IMR-90 (cell line): ENCODE measurements at regions not wholly inside any gene's neighbourhood (a gene's known extent, or its start where the extent isn't known, plus 50 kb on each side); places are given as distances from the start of the nearest gene placed in this dataset.

ENCODE experiments used
- ATAC-seq: fragments of 200-7000 bp; cut with Tn5 transposase; 2 replicates; pipeline ENCODE4 v1.9.1; 2020; ENCODE audit warnings: low read depth, mild to moderate bottlenecking, moderate library complexity
- BruUV-seq: library from RNA; stranded (reverse); fragments of 400-500 nt; replicated peaks from 2 replicates; lab custom pipeline; 2021; lab: Mats Ljungman, UMichigan
- CTCF ChIA-PET: fragments of 300-600 bp; formaldehyde crosslinking; extraction: SDS; loops from one replicate; lab custom pipeline; 2021; ENCODE audit warnings: antibody characterized with exemption; lab: Yijun Ruan, JAX
- POLR2A ChIA-PET: fragments of 300-600 bp; sonication (Branson Sonifier 250); formaldehyde crosslinking; loops from one replicate; lab custom pipeline; 2022; ENCODE audit warnings: antibody characterized with exemption; ENCODE audit not compliant: unreplicated experiment; lab: Charles Lee
- DNase-seq: peaks from one replicate; pipeline ENCODE4 v3.0.0; 2013
- H2AFZ ChIP-seq: replicated peaks from 2 replicates; pipeline ENCODE3; 2013; ENCODE audit warnings: low read length, mild to moderate bottlenecking; ENCODE audit not compliant: poor library complexity
- H2AK5ac ChIP-seq: 2 replicates; pipeline ENCODE4 v1.6.1; 2013; ENCODE audit warnings: low read depth, low read length, inconsistent platforms
- H2AK9ac ChIP-seq: replicated peaks from 2 replicates; pipeline ENCODE3; 2013; ENCODE audit warnings: mild to moderate bottlenecking, low read depth, low read length, moderate library complexity; ENCODE audit not compliant: poor library complexity
- H2BK120ac ChIP-seq: 2 replicates; pipeline ENCODE4 v1.6.1; 2013; ENCODE audit warnings: low read depth, low read length, inconsistent platforms
- H2BK15ac ChIP-seq: 3 replicates; pipeline ENCODE4 v1.6.1; 2013; ENCODE audit warnings: low read depth, low read length, inconsistent platforms
- H2BK20ac ChIP-seq: 2 replicates; pipeline ENCODE4 v1.6.1; 2013; ENCODE audit warnings: low read depth, mild to moderate bottlenecking, inconsistent platforms, low read length, moderate library complexity
- H2BK5ac ChIP-seq: 2 replicates; pipeline ENCODE4 v1.6.1; 2013; ENCODE audit warnings: mild to moderate bottlenecking, low read depth, low read length, inconsistent platforms; ENCODE audit not compliant: poor library complexity, severe bottlenecking
- H3K14ac ChIP-seq: replicated peaks from 2 replicates; pipeline ENCODE4 v1.6.1; 2013; ENCODE audit warnings: low read depth, low read length, inconsistent platforms
- H3K18ac ChIP-seq: 2 replicates; pipeline ENCODE4 v1.6.1; 2013; ENCODE audit warnings: low read depth, low read length, control low read depth
- H3K23ac ChIP-seq: 2 replicates; pipeline ENCODE4 v1.6.1; 2013; ENCODE audit warnings: low read depth, low read length, inconsistent platforms
- H3K27ac ChIP-seq: 2 replicates; pipeline ENCODE4 v1.5.1; 2013; ENCODE audit warnings: mild to moderate bottlenecking, control low read depth, low read length; ENCODE audit not compliant: insufficient read depth
- H3K27me3 ChIP-seq: 2 replicates; pipeline ENCODE4 v1.6.1; 2013; ENCODE audit warnings: low read length; ENCODE audit not compliant: control insufficient read depth, insufficient read depth
- H3K36me3 ChIP-seq: 2 replicates; pipeline ENCODE4 v1.6.1; 2013; ENCODE audit warnings: low read length, mixed read lengths; ENCODE audit not compliant: control insufficient read depth, insufficient read depth
- H3K4ac ChIP-seq: 2 replicates; pipeline ENCODE4 v1.6.1; 2013; ENCODE audit warnings: low read depth, low read length, inconsistent platforms
- H3K4me1 ChIP-seq: 2 replicates; pipeline ENCODE4 v1.6.1; 2013; ENCODE audit warnings: low read length, mixed read lengths; ENCODE audit not compliant: control insufficient read depth, insufficient read depth
- H3K4me2 ChIP-seq: 2 replicates; pipeline ENCODE4 v1.6.1; 2013; ENCODE audit warnings: low read depth, mild to moderate bottlenecking, control low read depth, low read length, moderate library complexity
- H3K4me3 ChIP-seq: 2 replicates; pipeline ENCODE4 v1.5.1; 2013; ENCODE audit warnings: low read depth, mild to moderate bottlenecking, control low read depth, low read length, moderate library complexity; ENCODE audit not compliant: insufficient read depth
- H3K56ac ChIP-seq: 2 replicates; pipeline ENCODE4 v1.6.1; 2013; ENCODE audit warnings: low read length, inconsistent platforms; ENCODE audit not compliant: insufficient read depth; ENCODE audit errors: extremely low read depth
- H3K79me1 ChIP-seq, 2 experiments: 2 replicates each; pipeline ENCODE4 v1.6.1; 2013; ENCODE audit warnings: low read length in 2 of 2, inconsistent platforms in 1 of 2, low read depth in 1 of 2
- H3K9ac ChIP-seq: 2 replicates; pipeline ENCODE4 v1.6.1; 2013; ENCODE audit warnings: low read depth, low read length, control low read depth
- H3K9me1 ChIP-seq: 2 replicates; pipeline ENCODE4 v1.6.1; 2013; ENCODE audit warnings: low read length, inconsistent platforms; ENCODE audit not compliant: insufficient read depth
- H3K9me3 ChIP-seq: 2 replicates; pipeline ENCODE4 v1.6.1; 2013; ENCODE audit warnings: low read length; ENCODE audit not compliant: control insufficient read depth, insufficient read depth
- H4K20me1 ChIP-seq: 2 replicates; pipeline ENCODE4 v1.6.1; 2013; ENCODE audit warnings: low read length, inconsistent platforms; ENCODE audit not compliant: insufficient read depth
- H4K5ac ChIP-seq: 2 replicates; pipeline ENCODE4 v1.6.1; 2013; ENCODE audit warnings: mild to moderate bottlenecking, low read depth, low read length, control low read depth
- H4K8ac ChIP-seq, 2 experiments: 2 replicates each; pipeline ENCODE4 v1.6.1; 2013; ENCODE audit warnings: low read depth in 2 of 2, low read length in 2 of 2, control low read depth in 1 of 2, inconsistent platforms in 1 of 2
- H4K91ac ChIP-seq: 2 replicates; pipeline ENCODE4 v1.6.1; 2013; ENCODE audit warnings: low read depth, low read length, inconsistent platforms; ENCODE audit not compliant: insufficient read depth
- RAD21 ChIP-seq: IDR thresholded peaks from 2 replicates; pipeline ENCODE4 v1.6.1; 2012; ENCODE audit warnings: low read length, improper control_type of control experiment
- WGBS, 2 experiments: methylation state at CpG; one replicate each; pipeline versions ENCODE4 v1.1.5 to v1.1.7; 2013; ENCODE audit warnings: missing lambda C conversion rate in 2 of 2; ENCODE audit not compliant: insufficient read length in 1 of 2; ENCODE audit errors: extremely low coverage in 2 of 2; 5-methylcytosine and 5-hydroxymethylcytosine counted together
- dilution Hi-C: fragments of 300-500 bp; cut with HindIII; formaldehyde crosslinking; loops from one replicate; pipeline ENCODE4 v1.14.3; 2018; ENCODE audit warnings: low sequenced_read_pairs; ENCODE audit not compliant: unreplicated experiment
- in situ Hi-C: fragments of 300-500 bp; cut with MboI; formaldehyde crosslinking; loops from 3 replicates; pipeline ENCODE4 v1.14.3; 2019; ENCODE audit warnings: low sequenced_read_pairs, inconsistent platforms, mixed read lengths
- intact Hi-C: fragments of 100-400 bp; cut with micrococcal nuclease; formaldehyde crosslinking; loops from 2 replicates; pipeline ENCODE4 v1.10.0; 2022
- TF ChIP-seq, protein P1 (sequence below): fragments of 150-350 bp; IDR thresholded peaks from 2 replicates; pipeline ENCODE4 v1.6.1; 2017; ENCODE audit warnings: mild to moderate bottlenecking, antibody characterized with exemption, low read length, low read depth
- TF ChIP-seq, protein P2 (sequence below): conservative IDR thresholded peaks from 2 replicates; pipeline ENCODE4 v1.5.1; 2012; ENCODE audit warnings: mild to moderate bottlenecking, low read depth, low read length, improper control_type of control experiment

DNA sequence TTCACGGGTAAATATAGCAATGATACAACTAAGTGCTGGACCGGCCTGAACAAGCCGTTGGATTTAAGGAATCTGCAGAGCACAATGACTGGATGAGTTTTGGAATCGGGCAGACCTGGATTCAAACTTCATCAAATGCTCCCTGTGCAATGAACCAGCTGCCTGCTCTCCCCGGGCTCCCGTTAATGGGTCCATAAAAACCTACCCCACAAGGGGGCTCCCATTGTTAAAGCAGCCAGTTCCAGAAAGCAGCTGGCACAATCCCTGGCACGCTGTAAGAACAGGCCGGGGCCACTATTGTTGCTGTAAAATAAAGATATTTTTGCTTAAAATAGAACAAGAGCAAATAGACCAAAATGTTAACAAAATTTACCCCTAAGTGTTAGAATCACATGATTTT lies 131.9 kb downstream of the C16orf95 start:
- Histone ChIP-seq H3K9me3 (peaks cover 15% of the 10 kb centered on the region), H3K27ac (no peak overlapping the region), H3K9me1 (peaks cover 3% of the 10 kb centered on the region; the same call in 1 of the 2 replicates), H4K91ac (no peak overlapping the region), H4K8ac (no peak overlapping the region), H2AFZ (no peak overlapping the region), H2BK15ac (no peak overlapping the region), H3K14ac (no peak overlapping the region), H3K36me3 (no peaks in the 10 kb centered on the region), H3K23ac (no peak overlapping the region), H3K4me2 (no peak overlapping the region), H3K4me3 (no peak overlapping the region), H4K20me1 (no peaks in the 10 kb centered on the region), H2BK120ac (no peak overlapping the region), H3K27me3 (no peaks in the 10 kb centered on the region; the same call in 1 of the 2 replicates), H2BK5ac (no peak overlapping the region), H4K5ac (no peak overlapping the region), H3K56ac (no peak overlapping the region), H3K4me1 (no peaks in the 10 kb centered on the region; the same call in 1 of the 2 replicates), H2AK5ac (no peak overlapping the region), H3K79me1 (no peaks in the 10 kb centered on the region), H3K18ac (no peak overlapping the region), H3K4ac (no peak overlapping the region), H2BK20ac (no peak overlapping the region), H2AK9ac (no peak overlapping the region), H3K9ac (no peak overlapping the region)
- ChIA-PET POLR2A (no interaction called here), CTCF (no interaction called here)
- ATAC-seq (no peak), DNase-seq (no peak)
- in situ Hi-C loops (no loop called here), intact Hi-C loops (no loop called here), dilution Hi-C loops (no loop called here)
- TF ChIP-seq, protein P1, sequence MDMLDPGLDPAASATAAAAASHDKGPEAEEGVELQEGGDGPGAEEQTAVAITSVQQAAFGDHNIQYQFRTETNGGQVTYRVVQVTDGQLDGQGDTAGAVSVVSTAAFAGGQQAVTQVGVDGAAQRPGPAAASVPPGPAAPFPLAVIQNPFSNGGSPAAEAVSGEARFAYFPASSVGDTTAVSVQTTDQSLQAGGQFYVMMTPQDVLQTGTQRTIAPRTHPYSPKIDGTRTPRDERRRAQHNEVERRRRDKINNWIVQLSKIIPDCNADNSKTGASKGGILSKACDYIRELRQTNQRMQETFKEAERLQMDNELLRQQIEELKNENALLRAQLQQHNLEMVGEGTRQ = no peak
- TF ChIP-seq RAD21 = peak; percentile 8; the same call in 1 of the 2 replicates
- TF ChIP-seq, protein P2, sequence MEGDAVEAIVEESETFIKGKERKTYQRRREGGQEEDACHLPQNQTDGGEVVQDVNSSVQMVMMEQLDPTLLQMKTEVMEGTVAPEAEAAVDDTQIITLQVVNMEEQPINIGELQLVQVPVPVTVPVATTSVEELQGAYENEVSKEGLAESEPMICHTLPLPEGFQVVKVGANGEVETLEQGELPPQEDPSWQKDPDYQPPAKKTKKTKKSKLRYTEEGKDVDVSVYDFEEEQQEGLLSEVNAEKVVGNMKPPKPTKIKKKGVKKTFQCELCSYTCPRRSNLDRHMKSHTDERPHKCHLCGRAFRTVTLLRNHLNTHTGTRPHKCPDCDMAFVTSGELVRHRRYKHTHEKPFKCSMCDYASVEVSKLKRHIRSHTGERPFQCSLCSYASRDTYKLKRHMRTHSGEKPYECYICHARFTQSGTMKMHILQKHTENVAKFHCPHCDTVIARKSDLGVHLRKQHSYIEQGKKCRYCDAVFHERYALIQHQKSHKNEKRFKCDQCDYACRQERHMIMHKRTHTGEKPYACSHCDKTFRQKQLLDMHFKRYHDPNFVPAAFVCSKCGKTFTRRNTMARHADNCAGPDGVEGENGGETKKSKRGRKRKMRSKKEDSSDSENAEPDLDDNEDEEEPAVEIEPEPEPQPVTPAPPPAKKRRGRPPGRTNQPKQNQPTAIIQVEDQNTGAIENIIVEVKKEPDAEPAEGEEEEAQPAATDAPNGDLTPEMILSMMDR = 0 out of 2 replicates have a peak, but pooled peaks have one; percentile 6
- no TSS peak for BruUV-seq
- WGBS, 2 experiments = no CpG with 5 or more reads among the region's 8 CpGs
